ENCODE measurements at regions not wholly inside any gene's neighbourhood (a gene's known extent, or its start where the extent isn't known, plus 50 kb on each side); places are given as distances from the start of the nearest gene placed in this dataset.

GRCh38 chr3:118187221-118187620, 847.4 kb downstream of the IGSF11 start:
- DNase-seq (peak; percentile 50), ATAC-seq (no peak)
- H3K4me3 ChIP-seq (ENCODE audit: low read length) = no peak overlapping the region
- H3K4me1 ChIP-seq (ENCODE audit: insufficient read depth, low read length) = no peaks in the 10 kb centered on the region
- no peak overlapping the region for H3K27ac ChIP-seq (ENCODE audit: low read length)
- no peaks in the 10 kb centered on the region for H3K36me3 ChIP-seq (ENCODE audit: low read depth, low read length)
- H3K4me2 ChIP-seq (ENCODE audit: low read length) = no peak overlapping the region
- peaks cover 16% of the 10 kb centered on the region; the same call in 1 of the 2 replicates for H3K9me3 ChIP-seq (ENCODE audit: low read length)
- TF ChIP-seq CTCF (conservative IDR thresholded peaks at IDR 0.05; ENCODE audit: low read depth, low read length) (no peak), EZH2 (IDR thresholded peaks at IDR 0.05; ENCODE audit: low read length, unreplicated experiment) (no peak), EZH2phosphoT487 (IDR thresholded peaks at IDR 0.05; ENCODE audit: borderline replicate concordance, low read length) (no peak)
- H3F3A ChIP-seq (ENCODE audit: low read length, unreplicated experiment) = no peaks in the 10 kb centered on the region
- H3K9me2 ChIP-seq (replicated peaks; ENCODE audit: low read length) = no peaks in the 10 kb centered on the region
- H3K79me2 ChIP-seq (ENCODE audit: low read length) = no peaks in the 10 kb centered on the region
- no peak overlapping the region for H2AFZ ChIP-seq (ENCODE audit: low read length)
- H3K27me3 ChIP-seq (ENCODE audit: low read length) = no peaks in the 10 kb centered on the region
- CTCF ChIA-PET = no interaction called here
- intact Hi-C loops (cut with micrococcal nuclease) = no loop called here
- POLR2A ChIA-PET (ENCODE audit: unreplicated experiment) = no interaction called here
- no peak overlapping the region for H3K9ac ChIP-seq (ENCODE audit: low read length)
- BruUV-seq (replicated peaks) = no TSS peak
- H4K20me1 ChIP-seq (ENCODE audit: low read length) = no peaks in the 10 kb centered on the region

GRCh38 chr3:118196183-118196582, 838.5 kb downstream of the IGSF11 start:
- ChIA-PET CTCF (no interaction called here), POLR2A (ENCODE audit: unreplicated experiment) (no interaction called here)
- Histone ChIP-seq H3K9me2 (replicated peaks; ENCODE audit: low read length) (no peaks in the 10 kb centered on the region), H3K4me1 (ENCODE audit: insufficient read depth, low read length) (no peaks in the 10 kb centered on the region), H3K9me3 (ENCODE audit: low read length) (peaks cover 38% of the 10 kb centered on the region), H4K20me1 (ENCODE audit: low read length) (no peaks in the 10 kb centered on the region), H3F3A (ENCODE audit: low read length, unreplicated experiment) (no peaks in the 10 kb centered on the region), H3K36me3 (ENCODE audit: low read depth, low read length) (no peaks in the 10 kb centered on the region), H3K27me3 (ENCODE audit: low read length) (no peaks in the 10 kb centered on the region), H3K27ac (ENCODE audit: low read length) (no peak overlapping the region), H3K4me3 (ENCODE audit: low read length) (no peak overlapping the region), H3K9ac (ENCODE audit: low read length) (no peak overlapping the region), H2AFZ (ENCODE audit: low read length) (no peak overlapping the region), H3K79me2 (ENCODE audit: low read length) (no peaks in the 10 kb centered on the region), H3K4me2 (ENCODE audit: low read length) (no peak overlapping the region)
- TF ChIP-seq CTCF (conservative IDR thresholded peaks at IDR 0.05; ENCODE audit: low read depth, low read length) = no peak
- no peak for TF ChIP-seq EZH2phosphoT487 (IDR thresholded peaks at IDR 0.05; ENCODE audit: borderline replicate concordance, low read length)
- TF ChIP-seq EZH2 (IDR thresholded peaks at IDR 0.05; ENCODE audit: low read length, unreplicated experiment) = no peak
- BruUV-seq (replicated peaks) = no TSS peak
- DNase-seq = no peak
- intact Hi-C loops (cut with micrococcal nuclease) = no loop called here
- no peak for ATAC-seq

GRCh38 chr3:118199044-118199443, 835.6 kb downstream of the IGSF11 start:
- Histone ChIP-seq H4K20me1 (ENCODE audit: low read length) (no peaks in the 10 kb centered on the region), H3K79me2 (ENCODE audit: low read length) (no peaks in the 10 kb centered on the region), H3K4me2 (ENCODE audit: low read length) (no peak overlapping the region), H3K9me3 (ENCODE audit: low read length) (peaks cover 36% of the 10 kb centered on the region), H3K27me3 (ENCODE audit: low read length) (no peaks in the 10 kb centered on the region), H3K27ac (ENCODE audit: low read length) (no peak overlapping the region), H2AFZ (ENCODE audit: low read length) (no peak overlapping the region), H3K4me3 (ENCODE audit: low read length) (no peak overlapping the region), H3K9me2 (replicated peaks; ENCODE audit: low read length) (no peaks in the 10 kb centered on the region), H3K9ac (ENCODE audit: low read length) (no peak overlapping the region), H3F3A (ENCODE audit: low read length, unreplicated experiment) (no peaks in the 10 kb centered on the region), H3K4me1 (ENCODE audit: insufficient read depth, low read length) (no peaks in the 10 kb centered on the region), H3K36me3 (ENCODE audit: low read depth, low read length) (no peaks in the 10 kb centered on the region)
- BruUV-seq (replicated peaks) = no TSS peak
- ChIA-PET CTCF (no interaction called here), POLR2A (ENCODE audit: unreplicated experiment) (no interaction called here)
- TF ChIP-seq CTCF (conservative IDR thresholded peaks at IDR 0.05; ENCODE audit: low read depth, low read length) (no peak), EZH2 (IDR thresholded peaks at IDR 0.05; ENCODE audit: low read length, unreplicated experiment) (no peak), EZH2phosphoT487 (IDR thresholded peaks at IDR 0.05; ENCODE audit: borderline replicate concordance, low read length) (no peak)
- intact Hi-C loops (cut with micrococcal nuclease) = no loop called here
- DNase-seq (no peak), ATAC-seq (no peak)

Measured in PC-3 (cell line).